Neural cell (in vitro differentiated cells): ENCODE measurements at regions not wholly inside any gene's neighbourhood (a gene's known extent, or its start where the extent isn't known, plus 50 kb on each side); places are given as distances from the start of the nearest gene placed in this dataset.

Experiments used
- EP300 ChIP-seq: fragments of 450-650 bp; conservative IDR thresholded peaks from 2 replicates; pipeline ENCODE4 v1.6.1; 2014; ENCODE audit warnings: antibody characterized with exemption, mild to moderate bottlenecking, moderate library complexity; ENCODE audit not compliant: poor library complexity, severe bottlenecking
- EZH2 ChIP-seq: fragments of 200-600, 300-800 bp; shearing (Covaris generic), sonication (generic); IDR thresholded peaks from 2 replicates; pipeline ENCODE4 v1.6.1; 2014; ENCODE audit warnings: antibody characterized with exemption, low read length, borderline replicate concordance, mild to moderate bottlenecking; ENCODE audit not compliant: insufficient read depth, poor library complexity, severe bottlenecking
- POLR2AphosphoS5 ChIP-seq: IDR thresholded peaks from 2 replicates; pipeline ENCODE4 v1.6.1; 2012
- RAD21 ChIP-seq: fragments of 450-650 bp; conservative IDR thresholded peaks from 2 replicates; pipeline ENCODE4 v1.6.1; 2014; ENCODE audit warnings: antibody characterized with exemption, mild to moderate bottlenecking, moderate library complexity

DNA sequence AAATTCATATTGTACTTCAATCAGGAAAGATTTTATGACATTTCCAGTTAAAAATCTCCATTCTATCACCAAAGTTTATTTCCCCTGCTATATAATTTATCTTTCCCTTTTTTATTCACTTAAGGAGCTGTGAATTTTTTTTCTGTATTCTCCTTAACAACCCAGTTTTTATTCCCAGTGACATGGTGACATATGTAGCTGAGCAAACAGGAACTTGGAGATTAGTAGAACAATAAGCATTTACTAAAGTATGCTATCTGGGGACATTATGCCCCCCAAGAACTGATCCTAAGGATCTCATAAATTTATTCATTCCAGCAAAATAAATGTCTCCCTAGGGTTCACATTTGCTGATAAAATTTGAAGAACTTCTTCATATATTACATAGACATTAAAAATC, 1044.0 kb upstream of the CDH6 start:
- TF ChIP-seq POLR2AphosphoS5 (no peak), EZH2 (no peak), EP300 (no peak), RAD21 (no peak)
